ENCODE measurements at regions not wholly inside any gene's neighbourhood (a gene's known extent, or its start where the extent isn't known, plus 50 kb on each side); places are given as distances from the start of the nearest gene placed in this dataset.

- WGBS, 2 donors: 55 to 75% methylated on average over 4 of the region's 4 CpGs
- Histone ChIP-seq H3K9me3 (no peaks in the 10 kb centered on the region), H3K36me3 (replicated peaks in 1 of 2; ENCODE audit: insufficient read depth in 1 of 2, low read depth in 2 of 2) (no peaks in the 10 kb centered on the region), H3K27me3 (no peaks in the 10 kb centered on the region), H3K4me1 (no peaks in the 10 kb centered on the region), H3K4me3 (no peak overlapping the region), H3K27ac (no peak overlapping the region)
- TF ChIP-seq CTCF (IDR thresholded peaks at IDR 0.05): no peak
- no peak for TF ChIP-seq POLR2A (IDR thresholded peaks at IDR 0.05)
- intact Hi-C loops (cut with DNase I): no loop called here
- DNase-seq (no peak), ATAC-seq (no peak)
Measured at GRCh38 chr2:58535990-58536389, 294.9 kb upstream of the FANCL start.

GRCh38 chr2:58535182-58535581, 294.1 kb upstream of the FANCL start:
- H3K27me3 ChIP-seq: no peaks in the 10 kb centered on the region
- no peak overlapping the region for H3K27ac ChIP-seq
- no peak for DNase-seq
- no peak overlapping the region for H3K4me3 ChIP-seq
- TF ChIP-seq POLR2A (IDR thresholded peaks at IDR 0.05) (no peak), CTCF (IDR thresholded peaks at IDR 0.05) (no peak)
- ATAC-seq: no peak
- H3K36me3 ChIP-seq (replicated peaks in 1 of 2; ENCODE audit: insufficient read depth in 1 of 2, low read depth in 2 of 2): no peaks in the 10 kb centered on the region
- H3K4me1 ChIP-seq: no peaks in the 10 kb centered on the region
- H3K9me3 ChIP-seq: no peaks in the 10 kb centered on the region
- intact Hi-C loops (cut with DNase I): no loop called here
- 53 to 65% methylated on average over 1 of the region's 1 CpG for WGBS, 2 donors

- 76 to 78% methylated on average over 3 of the region's 3 CpGs for WGBS, 2 donors
- H3K4me1 ChIP-seq: no peaks in the 10 kb centered on the region
- intact Hi-C loops (cut with DNase I): no loop called here
- H3K27ac ChIP-seq: no peak overlapping the region
- TF ChIP-seq CTCF (IDR thresholded peaks at IDR 0.05) (no peak), POLR2A (IDR thresholded peaks at IDR 0.05) (no peak)
- DNase-seq: no peak
- H3K4me3 ChIP-seq: no peak overlapping the region
- ATAC-seq: no peak
- no peaks in the 10 kb centered on the region for H3K9me3 ChIP-seq
- no peaks in the 10 kb centered on the region for H3K36me3 ChIP-seq (replicated peaks in 1 of 2; ENCODE audit: insufficient read depth in 1 of 2, low read depth in 2 of 2)
- H3K27me3 ChIP-seq: no peaks in the 10 kb centered on the region
Measured at GRCh38 chr2:58533376-58533775, 292.3 kb upstream of the FANCL start.

GRCh38 chr2:58532641-58533040, 291.5 kb upstream of the FANCL start:
- H3K27me3 ChIP-seq: no peaks in the 10 kb centered on the region
- TF ChIP-seq POLR2A (IDR thresholded peaks at IDR 0.05) (no peak), CTCF (IDR thresholded peaks at IDR 0.05) (no peak)
- intact Hi-C loops (cut with DNase I): no loop called here
- H3K4me1 ChIP-seq: no peaks in the 10 kb centered on the region
- H3K9me3 ChIP-seq: no peaks in the 10 kb centered on the region
- H3K27ac ChIP-seq: no peak overlapping the region
- H3K4me3 ChIP-seq: no peak overlapping the region
- no peak for ATAC-seq
- DNase-seq: no peak
- H3K36me3 ChIP-seq (replicated peaks in 1 of 2; ENCODE audit: insufficient read depth in 1 of 2, low read depth in 2 of 2): no peaks in the 10 kb centered on the region
- WGBS, 2 donors: 90 to 94% methylated on average over 3 of the region's 3 CpGs

GRCh38 chr2:58527647-58528046, 286.5 kb upstream of the FANCL start:
- ATAC-seq (no peak), DNase-seq (no peak)
- H3K27me3 ChIP-seq: no peaks in the 10 kb centered on the region
- no peak overlapping the region for H3K27ac ChIP-seq
- intact Hi-C loops (cut with DNase I): no loop called here
- H3K36me3 ChIP-seq (replicated peaks in 1 of 2; ENCODE audit: insufficient read depth in 1 of 2, low read depth in 2 of 2): no peaks in the 10 kb centered on the region
- TF ChIP-seq CTCF (IDR thresholded peaks at IDR 0.05) (no peak), POLR2A (IDR thresholded peaks at IDR 0.05) (no peak)
- H3K4me1 ChIP-seq: no peaks in the 10 kb centered on the region
- no peaks in the 10 kb centered on the region for H3K9me3 ChIP-seq
- H3K4me3 ChIP-seq: no peak overlapping the region
- WGBS, 2 donors: 79 to 83% methylated on average over 3 of the region's 3 CpGs
